Stomach smooth muscle (tissue), 2 donors: ENCODE measurements at regions not wholly inside any gene's neighbourhood (a gene's known extent, or its start where the extent isn't known, plus 50 kb on each side); places are given as distances from the start of the nearest gene placed in this dataset.

ENCODE experiments used
- H3K27ac ChIP-seq: one replicate; pipeline ENCODE4 v1.7.0; 2013; ENCODE audit warnings: mild to moderate bottlenecking, low read length, inconsistent platforms
- H3K27me3 ChIP-seq, 2 donors: one replicate each; pipeline ENCODE4 v1.7.0; 2013; ENCODE audit warnings: low read length in 2 of 2; ENCODE audit not compliant: insufficient read depth in 2 of 2, control insufficient read depth in 1 of 2
- H3K36me3 ChIP-seq, 2 donors: one replicate each; pipeline ENCODE4 v1.7.0; 2013; ENCODE audit warnings: low read length in 2 of 2; ENCODE audit not compliant: control insufficient read depth in 2 of 2, insufficient read depth in 2 of 2
- H3K4me1 ChIP-seq: one replicate; pipeline ENCODE4 v1.7.0; 2013; ENCODE audit warnings: low read length; ENCODE audit not compliant: control insufficient read depth, insufficient read depth
- H3K4me3 ChIP-seq, 2 donors: one replicate each; pipeline ENCODE4 v1.7.0; 2013; ENCODE audit warnings: low read length in 2 of 2
- H3K9ac ChIP-seq, 2 donors: one replicate each; pipeline ENCODE4 v1.7.0; 2013; ENCODE audit warnings: low read length in 2 of 2, mild to moderate bottlenecking in 1 of 2
- H3K9me3 ChIP-seq, 2 donors: one replicate each; pipeline ENCODE4 v1.7.0; 2013; ENCODE audit warnings: low read length in 2 of 2; ENCODE audit not compliant: control insufficient read depth in 2 of 2
- donor health status: healthy.
- donor health status: Pancreatic carcinoma.

GRCh38 chr20:60669211-60669610, 582.9 kb upstream of the CDH4 start:
- H3K4me3 ChIP-seq, result no peak overlapping the region
- no peaks in the 10 kb centered on the region for H3K9me3 ChIP-seq
- H3K9ac ChIP-seq, result no peak overlapping the region
- H3K27ac ChIP-seq, result no peak overlapping the region
- peaks cover 0 to 2% of the 10 kb centered on the region in 2 donors for H3K27me3 ChIP-seq
- H3K4me1 ChIP-seq, result no peaks in the 10 kb centered on the region
- H3K36me3 ChIP-seq, result no peaks in the 10 kb centered on the region

- Histone ChIP-seq H3K9ac (no peak overlapping the region), H3K27ac (no peak overlapping the region), H3K4me1 (no peaks in the 10 kb centered on the region), H3K36me3 (no peaks in the 10 kb centered on the region), H3K9me3 (no peaks in the 10 kb centered on the region), H3K27me3 (no peaks in the 10 kb centered on the region), H3K4me3 (no peak overlapping the region)
Measured at GRCh38 chr20:60676011-60676410, 576.0 kb upstream of the CDH4 start.

GRCh38 chr20:60677819-60678218, 574.2 kb upstream of the CDH4 start:
- Histone ChIP-seq H3K27ac (no peak overlapping the region), H3K4me1 (no peaks in the 10 kb centered on the region), H3K4me3 (no peak overlapping the region), H3K9me3 (no peaks in the 10 kb centered on the region), H3K36me3 (no peaks in the 10 kb centered on the region), H3K27me3 (no peaks in the 10 kb centered on the region), H3K9ac (no peak overlapping the region)

GRCh38 chr20:60680554-60680953, 571.5 kb upstream of the CDH4 start:
- Histone ChIP-seq H3K36me3 (no peaks in the 10 kb centered on the region), H3K9me3 (no peaks in the 10 kb centered on the region), H3K27me3 (no peaks in the 10 kb centered on the region), H3K27ac (no peak overlapping the region), H3K9ac (no peak overlapping the region), H3K4me3 (no peak overlapping the region), H3K4me1 (no peaks in the 10 kb centered on the region)

- no peak overlapping the region for H3K27ac ChIP-seq
- no peak overlapping the region for H3K4me3 ChIP-seq
- H3K9ac ChIP-seq, result no peak overlapping the region
- H3K27me3 ChIP-seq, result no peaks in the 10 kb centered on the region
- no peaks in the 10 kb centered on the region for H3K9me3 ChIP-seq
- H3K4me1 ChIP-seq, result no peaks in the 10 kb centered on the region
- H3K36me3 ChIP-seq, result no peaks in the 10 kb centered on the region
Measured at GRCh38 chr20:60687213-60687612, 564.8 kb upstream of the CDH4 start.

GRCh38 chr20:60690771-60691170, 561.3 kb upstream of the CDH4 start:
- H3K4me3 ChIP-seq, result no peak overlapping the region
- H3K9ac ChIP-seq, result no peak overlapping the region

GRCh38 chr20:60691966-60692615, 560.0 kb upstream of the CDH4 start:
- Histone ChIP-seq H3K27ac (no peak overlapping the region), H3K9me3 (no peaks in the 10 kb centered on the region)

More at GRCh38 chr20:60690771-60691170, 561.3 kb upstream of the CDH4 start:
- H3K36me3 ChIP-seq, result no peaks in the 10 kb centered on the region
- H3K9me3 ChIP-seq, result no peaks in the 10 kb centered on the region
- peaks cover 0 to 2% of the 10 kb centered on the region in 2 donors for H3K27me3 ChIP-seq
- H3K4me1 ChIP-seq, result no peaks in the 10 kb centered on the region
- no peak overlapping the region for H3K27ac ChIP-seq

GRCh38 chr20:60693496-60694133, 558.4 kb upstream of the CDH4 start:
- no peaks in the 10 kb centered on the region for H3K9me3 ChIP-seq
- H3K4me3 ChIP-seq, result no peak overlapping the region
- no peak overlapping the region for H3K9ac ChIP-seq
- H3K36me3 ChIP-seq, result no peaks in the 10 kb centered on the region
- H3K4me1 ChIP-seq, result no peaks in the 10 kb centered on the region
- H3K27ac ChIP-seq, result no peak overlapping the region
- peaks cover 0 to 2% of the 10 kb centered on the region in 2 donors for H3K27me3 ChIP-seq

More at GRCh38 chr20:60691966-60692615, 560.0 kb upstream of the CDH4 start:
- Histone ChIP-seq H3K4me1 (no peaks in the 10 kb centered on the region), H3K4me3 (no peak overlapping the region), H3K36me3 (no peaks in the 10 kb centered on the region), H3K27me3 (peaks cover 0 to 2% of the 10 kb centered on the region in 2 donors), H3K9ac (no peak overlapping the region)

- Histone ChIP-seq H3K9ac (no peak overlapping the region), H3K4me1 (no peaks in the 10 kb centered on the region), H3K27ac (no peak overlapping the region), H3K27me3 (peaks cover 0 to 2% of the 10 kb centered on the region in 2 donors), H3K9me3 (no peaks in the 10 kb centered on the region), H3K4me3 (no peak overlapping the region), H3K36me3 (no peaks in the 10 kb centered on the region)
Measured at GRCh38 chr20:60694763-60695162, 557.3 kb upstream of the CDH4 start.

- no peak overlapping the region for H3K27ac ChIP-seq
Measured at GRCh38 chr20:60695226-60696000, 556.6 kb upstream of the CDH4 start.

More at GRCh38 chr20:60695226-60696000, 556.6 kb upstream of the CDH4 start:
- H3K27me3 ChIP-seq, result peaks cover 0 to 2% of the 10 kb centered on the region in 2 donors
- no peaks in the 10 kb centered on the region for H3K4me1 ChIP-seq
- no peaks in the 10 kb centered on the region for H3K36me3 ChIP-seq
- no peak overlapping the region for H3K4me3 ChIP-seq
- no peak overlapping the region for H3K9ac ChIP-seq
- H3K9me3 ChIP-seq, result no peaks in the 10 kb centered on the region
